GM18907 (cell line): ENCODE measurements at regions not wholly inside any gene's neighbourhood (a gene's known extent, or its start where the extent isn't known, plus 50 kb on each side); places are given as distances from the start of the nearest gene placed in this dataset.

Source experiments
- ATAC-seq: cut with Tn5 transposase; IDR thresholded peaks from one replicate; pipeline ENCODE4 v1.9.1; 2021; ENCODE audit warnings: mild to moderate bottlenecking, moderate library complexity; ENCODE audit not compliant: unreplicated experiment

DNA sequence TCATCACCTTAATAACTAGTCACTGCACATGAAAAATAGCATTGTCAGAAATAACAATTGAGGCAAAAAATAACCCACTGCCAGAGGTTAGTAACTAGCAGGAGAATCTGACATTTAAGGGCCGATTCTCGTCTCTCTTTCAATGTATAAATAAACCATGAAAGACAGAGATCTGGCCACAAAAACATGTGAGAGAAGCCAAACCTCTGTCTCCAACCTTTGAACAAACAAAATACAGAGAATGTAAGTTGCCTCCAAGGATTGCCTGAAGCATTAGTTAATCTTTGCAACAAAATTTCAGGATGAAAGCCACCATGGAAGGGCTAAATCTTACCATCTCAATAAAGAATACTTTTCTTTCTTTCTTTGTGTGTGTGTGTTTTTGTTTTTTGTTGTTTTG is 257.4 kb upstream of the TMTC1 start:
- no peak for ATAC-seq

DNA sequence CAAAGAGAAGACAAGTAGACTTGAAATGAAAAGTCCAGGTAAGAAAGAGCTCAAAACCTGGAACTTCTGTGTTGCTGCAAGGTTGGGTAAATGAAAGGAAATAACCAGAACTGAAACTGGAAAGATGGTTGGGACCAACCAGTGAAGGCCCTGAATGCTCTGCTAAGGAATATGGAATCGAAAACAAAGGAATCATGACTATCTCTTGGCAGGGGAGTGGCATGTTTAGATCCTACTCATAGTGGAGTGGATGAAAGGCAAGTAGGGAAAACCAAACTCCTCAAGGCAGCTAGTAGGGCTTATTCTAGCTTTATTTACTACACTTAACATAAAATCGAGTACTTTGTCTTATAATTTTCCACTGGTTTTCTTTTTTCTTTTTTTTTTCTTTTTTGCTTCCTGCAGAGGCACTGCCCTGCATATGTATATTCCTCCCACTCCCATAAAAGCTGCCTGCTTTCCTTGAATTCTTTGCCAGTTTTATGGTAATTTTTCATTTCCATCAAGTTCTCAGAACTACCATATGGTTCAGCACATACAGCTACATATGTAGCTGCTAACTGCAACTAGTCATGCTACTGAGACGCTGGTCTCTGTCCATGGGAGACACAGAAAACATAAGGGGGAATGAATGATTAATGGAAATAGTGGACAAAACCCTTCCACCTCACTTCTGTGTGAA is 247.1 kb upstream of the TMTC1 start:
- ATAC-seq = no peak

DNA sequence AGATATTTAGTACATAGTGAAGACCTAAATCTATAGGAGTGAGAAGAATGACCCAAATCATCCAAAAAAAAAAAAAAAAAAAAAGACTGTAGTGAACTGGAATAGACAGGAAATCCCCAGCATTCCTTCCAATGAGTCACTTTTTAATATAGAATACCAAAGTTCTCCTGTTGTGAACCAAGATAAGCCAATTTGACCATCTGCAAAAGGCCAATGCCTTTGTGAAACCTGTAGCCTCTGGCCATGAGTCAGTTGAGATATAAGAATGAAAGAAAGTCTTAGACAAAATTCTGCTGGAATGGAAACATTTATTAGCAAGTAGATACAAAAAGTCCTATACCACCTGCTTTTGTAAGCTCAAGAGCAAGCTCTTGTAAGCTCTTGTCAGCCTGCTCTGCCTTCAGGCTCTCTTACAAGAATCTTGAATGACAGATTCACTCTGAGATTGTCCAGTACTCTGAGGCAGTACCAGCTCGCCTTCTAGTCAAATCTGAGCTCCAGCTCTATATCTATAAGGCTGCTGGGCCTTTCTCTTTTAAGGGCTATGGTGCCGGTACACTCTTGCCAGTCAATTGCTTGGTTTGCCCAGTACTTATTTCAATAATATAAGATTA is 243.0 kb upstream of the TMTC1 start:
- no peak for ATAC-seq

DNA sequence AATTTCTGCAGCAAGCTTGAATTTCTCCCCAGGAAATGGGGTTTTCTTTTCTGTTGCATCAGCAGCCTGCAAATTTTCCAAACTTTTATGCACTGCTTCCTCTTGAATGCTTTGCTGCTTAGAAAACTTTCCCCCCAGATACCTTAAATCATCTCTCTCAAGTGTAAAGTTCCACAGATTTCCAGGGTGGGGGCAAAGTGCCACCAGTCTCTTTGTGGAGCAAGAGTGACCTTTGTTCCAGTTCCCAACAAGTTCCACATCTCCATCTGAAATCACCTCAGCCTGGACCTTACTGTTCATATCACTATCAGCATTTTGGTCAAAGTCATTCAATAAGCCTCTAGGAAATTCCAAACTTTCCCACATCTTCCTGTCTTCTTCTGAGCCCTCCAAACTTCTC is 241.6 kb upstream of the TMTC1 start:
- ATAC-seq = no peak

DNA sequence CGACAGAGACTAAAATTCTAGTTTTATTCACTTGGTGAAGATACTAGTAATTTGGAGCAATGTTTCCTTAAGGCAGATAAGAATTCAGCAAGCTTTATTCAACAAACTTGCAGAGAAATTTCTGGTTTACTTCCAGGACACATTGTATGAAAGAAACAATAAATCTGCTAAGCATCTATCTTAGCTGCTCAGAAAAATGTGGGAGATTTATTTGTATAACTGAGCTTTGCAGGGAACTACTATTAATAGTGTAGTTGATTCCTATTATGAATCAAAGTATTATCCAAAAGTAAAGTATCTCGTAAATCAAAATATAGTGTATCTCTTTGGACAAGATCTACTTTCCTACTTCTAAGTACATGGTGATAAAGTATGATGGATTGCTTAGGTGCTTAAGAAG is 239.4 kb upstream of the TMTC1 start:
- no peak for ATAC-seq

DNA sequence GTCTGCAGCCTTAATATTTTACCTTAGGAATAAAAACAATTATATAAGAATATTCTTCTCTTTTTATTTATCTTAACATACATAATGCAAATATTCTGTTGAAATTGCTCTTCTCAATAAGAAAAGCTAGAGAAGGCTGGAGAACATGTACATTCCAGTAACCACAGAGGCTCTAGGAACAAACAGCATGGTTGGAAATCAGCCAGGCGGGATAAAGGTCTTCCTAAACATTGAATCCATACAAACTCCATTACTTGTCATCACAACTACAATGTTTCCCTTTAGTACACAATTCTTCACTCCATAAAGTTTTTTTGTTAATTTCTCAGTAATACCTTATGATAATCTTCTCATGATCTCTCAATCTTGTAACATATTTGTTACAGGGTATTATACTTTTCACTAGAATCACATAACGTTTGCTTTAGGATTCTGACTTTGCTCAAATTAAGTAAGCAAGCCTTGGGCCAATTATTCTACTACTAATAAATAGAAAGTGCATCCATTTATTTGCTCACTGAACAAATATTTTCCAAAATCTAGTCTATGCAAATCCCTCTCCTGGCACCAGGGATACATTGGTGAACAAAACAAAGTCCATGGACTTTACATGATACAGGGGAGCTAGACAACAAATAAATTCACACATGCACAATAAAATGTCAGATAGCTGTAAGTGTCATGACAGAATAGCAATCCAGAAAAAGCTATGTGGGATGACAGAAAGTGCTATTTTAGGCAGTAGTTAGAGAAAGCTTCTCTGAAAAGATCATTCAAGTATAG is 237.5 kb upstream of the TMTC1 start:
- ATAC-seq = no peak

DNA sequence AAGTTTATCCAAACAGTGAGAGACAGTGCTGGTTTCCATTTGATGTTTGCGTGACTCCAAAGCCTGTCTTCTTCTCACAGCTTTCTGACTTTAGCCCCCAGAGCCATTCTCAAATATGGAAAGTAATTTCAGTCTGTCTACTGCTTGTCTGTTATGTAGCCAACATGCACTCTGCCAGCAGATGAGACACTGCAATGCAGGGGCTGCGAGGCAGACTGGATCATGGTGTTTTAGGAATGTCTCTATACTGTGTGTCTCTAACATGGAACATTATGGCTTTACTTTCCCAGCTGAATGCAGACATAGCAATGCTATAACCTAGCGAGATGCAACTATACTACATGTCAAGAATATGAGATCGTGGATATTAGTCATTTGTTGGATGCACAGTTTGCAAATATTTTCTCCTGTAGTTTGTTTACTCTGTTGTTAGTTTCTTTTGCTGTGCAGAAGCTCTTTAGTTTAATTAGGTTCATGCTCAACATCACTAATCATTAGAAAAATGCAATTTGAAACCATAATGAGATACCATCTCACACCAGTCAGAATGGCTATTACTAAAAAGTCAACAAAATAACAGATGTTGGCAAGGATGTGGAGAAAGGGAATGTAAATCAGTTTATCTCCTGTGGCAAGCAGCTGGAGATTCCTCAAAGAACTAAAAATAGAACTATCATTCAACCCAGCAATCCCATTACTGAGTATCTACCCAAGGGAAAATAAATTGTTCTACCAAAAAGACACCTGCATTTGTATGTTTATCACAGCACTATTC is 235.8 kb upstream of the TMTC1 start:
- ATAC-seq = no peak

DNA sequence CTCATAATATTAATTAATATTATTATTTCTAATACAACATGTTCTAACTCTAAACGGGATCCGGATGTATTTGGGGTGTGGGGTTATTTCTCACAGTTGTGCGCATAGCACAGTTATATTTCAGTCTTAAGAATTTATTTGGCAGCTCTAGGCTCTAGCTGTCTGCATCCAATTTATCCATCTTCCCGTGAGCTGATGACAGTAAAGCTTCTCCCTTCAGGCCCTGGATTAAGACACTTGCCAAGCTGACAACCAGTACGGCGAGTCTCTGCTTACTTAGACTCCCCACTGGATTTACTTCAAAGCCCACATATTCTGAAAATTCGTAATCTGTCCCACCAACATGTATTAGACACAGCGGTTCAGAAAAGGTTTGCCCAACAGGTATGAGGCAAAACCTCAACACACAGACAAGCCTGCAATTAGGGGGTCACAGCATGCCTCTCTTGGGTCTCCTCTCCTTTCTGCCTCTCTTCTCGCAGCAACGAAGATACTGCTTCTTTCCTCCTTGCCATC is 232.9 kb upstream of the TMTC1 start:
- no peak for ATAC-seq

DNA sequence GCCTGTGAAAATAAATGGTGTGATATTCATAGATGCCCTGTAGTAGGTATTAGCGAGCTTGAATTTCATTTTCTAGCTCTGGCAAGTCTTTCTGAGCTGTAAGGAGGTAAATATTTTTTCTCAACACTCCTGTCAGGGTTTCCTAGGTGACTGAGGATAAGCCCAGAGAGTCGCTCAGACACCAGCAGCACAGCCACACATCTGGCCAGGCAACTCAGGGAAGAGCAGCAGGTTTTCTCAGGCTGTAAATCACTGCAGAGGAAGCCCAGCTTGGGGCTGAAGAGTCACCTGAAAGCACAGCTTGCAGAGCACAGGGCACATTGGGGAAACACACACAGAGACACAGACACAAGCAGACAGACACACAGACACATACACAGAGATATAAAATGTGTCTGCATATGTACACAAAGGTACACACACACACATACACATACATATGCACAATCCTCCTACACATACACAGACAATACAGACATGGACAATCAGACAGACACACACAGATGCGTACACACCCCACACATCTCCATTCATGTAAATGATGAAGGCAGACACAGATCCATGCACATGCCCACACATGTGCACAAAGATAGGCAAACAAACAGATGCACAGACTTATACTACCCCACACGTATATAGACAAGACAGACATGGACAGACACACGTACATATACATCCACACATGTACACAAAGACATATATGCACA is 232.0 kb upstream of the TMTC1 start:
- no peak for ATAC-seq

DNA sequence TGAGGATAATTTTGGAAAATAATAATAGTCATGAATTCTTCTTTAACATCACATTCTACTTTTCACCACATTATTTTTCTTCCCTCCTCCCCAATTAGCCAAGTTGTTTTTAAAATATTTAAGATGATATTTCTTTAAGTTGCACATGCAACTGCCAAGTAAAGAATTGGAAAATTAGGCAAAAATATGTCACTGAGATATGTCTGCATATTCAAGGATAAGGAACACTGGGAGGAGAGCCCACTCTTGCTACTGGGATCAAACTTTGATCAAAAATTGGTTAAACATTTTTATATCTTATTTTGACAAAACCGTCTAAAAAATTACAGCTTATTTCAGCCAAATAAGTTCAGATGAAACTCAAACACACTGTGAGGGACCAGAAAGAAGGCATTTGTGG is 231.2 kb upstream of the TMTC1 start:
- no peak for ATAC-seq

DNA sequence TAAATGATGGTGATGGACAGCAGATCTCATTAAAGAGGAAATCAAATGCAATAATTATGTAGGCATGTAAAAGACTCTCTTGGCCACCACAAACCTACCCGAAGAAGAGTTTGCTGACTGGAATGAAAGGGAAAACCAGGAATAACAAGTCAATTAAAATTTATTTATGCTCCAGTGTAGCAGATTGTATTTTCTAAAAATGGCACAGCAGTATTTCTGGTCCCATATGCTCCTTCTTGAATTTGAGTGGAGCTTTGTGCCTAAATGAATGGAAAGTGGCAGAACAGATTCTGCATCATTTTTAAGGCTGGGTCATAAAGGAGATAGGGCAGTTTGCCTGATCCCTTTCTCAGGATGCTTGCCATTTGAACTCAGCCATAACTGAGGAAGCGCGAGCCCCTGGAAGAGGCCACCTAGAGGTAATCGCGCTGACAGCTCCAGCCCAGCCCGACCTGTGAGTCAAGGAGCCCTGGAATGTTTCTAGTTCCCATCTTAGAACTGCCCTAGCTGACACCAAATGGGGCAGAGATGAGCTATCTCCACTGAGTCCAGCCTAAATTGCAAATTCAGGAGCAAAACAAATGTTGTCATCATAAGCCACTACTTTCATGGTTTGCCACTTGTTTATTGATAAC is 229.2 kb upstream of the TMTC1 start:
- no peak for ATAC-seq

DNA sequence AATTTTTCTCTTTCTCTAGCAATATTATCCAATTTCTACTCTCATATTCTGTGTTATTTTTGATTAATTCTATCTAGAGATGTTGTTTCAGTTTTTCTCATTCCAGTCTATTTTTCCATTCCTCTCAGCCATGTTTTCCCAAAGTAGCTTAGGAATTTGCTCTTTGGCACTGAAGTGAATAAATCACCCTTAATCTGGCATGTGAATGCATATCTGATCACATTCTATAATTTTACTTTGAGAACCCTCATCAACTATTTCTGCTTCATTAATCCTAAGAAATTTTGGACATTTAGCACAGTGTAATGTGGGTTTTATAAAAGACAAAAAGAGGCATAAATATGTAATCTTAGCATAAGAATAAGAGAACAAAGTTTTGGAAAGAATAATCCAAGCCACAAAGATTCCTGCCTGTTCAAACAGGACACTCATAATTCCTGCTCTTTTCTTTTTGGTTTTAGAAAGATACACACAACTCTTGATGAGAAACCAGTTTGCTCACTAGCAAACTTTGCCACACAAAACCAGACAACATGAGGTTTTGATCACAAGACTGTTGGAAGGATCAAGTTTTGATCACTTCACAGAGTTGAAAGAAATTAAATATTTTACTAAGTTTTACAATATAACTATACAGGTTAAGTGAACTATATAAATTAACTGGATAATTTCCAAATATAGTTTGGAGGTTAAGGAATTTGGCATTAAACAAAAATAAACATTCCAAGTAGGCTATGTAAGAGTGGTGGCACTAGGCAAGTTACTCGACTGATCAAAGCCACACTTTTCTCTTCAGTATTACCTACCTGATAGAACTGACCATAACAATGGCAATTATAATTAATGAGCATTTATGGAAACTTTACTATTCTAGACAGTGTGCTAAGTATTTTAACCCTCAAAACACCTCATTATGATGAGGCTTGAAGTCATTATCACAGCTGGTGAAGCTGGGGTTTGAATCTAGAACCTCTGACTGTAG is 226.6 kb upstream of the TMTC1 start:
- no peak for ATAC-seq

DNA sequence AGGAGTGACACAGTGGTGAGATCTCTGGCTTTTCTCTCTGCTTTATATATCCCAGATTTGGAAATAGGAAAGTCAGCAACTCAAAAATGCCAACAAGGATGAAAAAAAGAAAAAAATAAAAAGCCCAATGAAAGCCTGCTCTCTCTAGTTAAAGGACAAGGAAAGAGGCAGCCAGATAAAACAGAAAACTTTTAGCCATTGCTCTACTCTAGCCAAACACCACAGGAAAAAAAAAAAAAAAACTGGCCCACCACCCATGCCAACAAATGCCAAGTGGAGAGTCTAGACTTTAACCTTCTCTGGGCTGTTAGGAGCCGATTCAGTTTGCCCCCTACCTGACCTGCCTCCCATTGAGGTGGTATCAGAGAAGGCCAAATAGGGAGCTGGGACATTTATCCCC is 222.3 kb upstream of the TMTC1 start:
- no peak for ATAC-seq

DNA sequence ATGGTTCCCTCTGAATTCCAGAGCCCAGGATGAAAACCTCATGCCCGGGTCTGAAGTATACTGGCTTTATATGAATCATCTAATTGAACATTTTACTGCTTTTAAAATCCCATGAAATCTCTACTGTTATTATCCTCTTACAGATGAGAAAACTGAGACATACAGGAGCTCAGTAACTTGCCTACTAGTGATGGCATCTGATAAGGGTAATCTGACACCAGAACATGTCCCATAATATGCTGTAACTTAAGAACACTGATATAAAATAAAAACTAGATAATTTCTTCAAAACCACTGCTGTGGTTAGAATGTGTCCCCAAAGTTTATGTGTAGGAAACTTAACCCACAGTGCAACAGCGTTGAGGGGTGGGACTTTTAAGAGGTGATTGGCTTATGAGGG is 219.6 kb upstream of the TMTC1 start:
- no peak for ATAC-seq

DNA sequence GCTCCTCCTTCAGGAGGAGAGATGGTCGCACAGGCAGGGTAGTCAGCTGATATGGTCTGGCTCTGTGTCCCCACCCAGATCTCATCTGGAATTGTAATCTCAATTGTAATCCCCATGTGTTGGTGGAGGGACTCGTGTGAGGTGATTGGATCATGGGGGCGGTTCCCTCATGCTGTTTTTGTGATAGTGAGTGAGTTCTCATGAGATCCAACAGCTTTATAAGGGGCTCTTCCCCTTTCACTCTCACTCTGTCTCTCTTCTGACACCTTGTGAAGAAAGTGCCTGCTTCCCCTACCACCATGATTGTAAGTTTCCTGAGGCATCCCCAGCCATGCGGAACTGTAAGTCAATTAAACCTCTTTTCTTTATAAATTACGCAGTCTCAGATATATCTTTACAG is 218.9 kb upstream of the TMTC1 start:
- ATAC-seq = no peak

DNA sequence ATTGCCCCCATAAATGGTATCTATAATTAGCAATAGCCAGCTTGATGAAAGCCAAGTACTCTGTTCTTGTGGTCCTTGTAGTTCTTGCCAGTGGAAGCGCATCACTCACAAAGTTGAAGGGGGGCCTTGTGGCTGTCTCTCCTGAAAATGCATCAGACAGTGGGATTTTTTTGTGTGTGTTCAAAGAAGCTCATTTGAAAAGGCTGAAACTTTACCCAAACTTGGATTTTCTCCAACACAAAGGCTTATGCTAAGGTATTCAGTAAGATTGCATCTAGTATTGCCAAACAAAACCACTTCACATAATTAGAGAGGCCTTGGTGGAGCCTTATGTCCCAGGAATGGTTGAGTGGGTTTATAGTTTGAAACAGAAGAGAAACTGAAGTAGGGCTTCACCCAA is 216.7 kb upstream of the TMTC1 start:
- no peak for ATAC-seq

DNA sequence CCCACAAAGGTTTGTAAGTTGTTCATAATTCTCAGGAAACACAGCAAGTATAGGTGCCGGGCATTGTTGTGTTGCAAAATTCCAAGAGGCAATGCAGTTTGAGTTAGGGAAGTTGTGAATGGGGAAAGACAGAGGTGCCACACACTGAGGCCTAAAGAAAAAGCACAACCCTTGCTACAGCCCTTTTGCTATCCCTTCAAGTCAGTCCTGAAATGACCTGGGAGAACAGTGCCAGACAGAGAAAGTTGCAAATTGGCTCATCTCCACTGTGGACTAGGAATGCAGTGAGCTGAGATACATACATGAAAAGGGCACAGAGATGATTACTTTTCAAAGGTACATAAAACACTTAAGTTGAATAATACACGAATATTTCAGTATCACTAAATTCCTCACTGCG is 213.3 kb upstream of the TMTC1 start:
- no peak for ATAC-seq

DNA sequence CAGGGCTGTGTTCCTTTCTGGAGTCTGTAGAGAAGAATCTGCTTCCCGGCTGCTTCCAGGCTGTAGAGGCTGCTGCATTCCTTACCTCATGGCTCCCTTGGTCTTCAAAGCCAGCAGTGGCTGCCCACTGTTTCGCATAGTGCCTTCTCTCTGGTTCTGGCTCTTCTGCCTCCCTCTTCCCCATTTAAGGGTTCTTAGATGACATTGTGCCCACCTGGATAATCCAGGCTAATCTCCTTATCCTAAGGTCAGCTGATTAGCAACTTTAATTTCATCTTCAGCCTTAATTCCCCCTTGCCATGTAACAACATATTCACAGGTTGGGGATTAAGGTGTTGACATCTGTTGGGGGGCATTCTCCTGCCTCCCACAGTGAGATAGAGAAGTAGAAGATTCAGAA is 208.6 kb upstream of the TMTC1 start:
- no peak for ATAC-seq

DNA sequence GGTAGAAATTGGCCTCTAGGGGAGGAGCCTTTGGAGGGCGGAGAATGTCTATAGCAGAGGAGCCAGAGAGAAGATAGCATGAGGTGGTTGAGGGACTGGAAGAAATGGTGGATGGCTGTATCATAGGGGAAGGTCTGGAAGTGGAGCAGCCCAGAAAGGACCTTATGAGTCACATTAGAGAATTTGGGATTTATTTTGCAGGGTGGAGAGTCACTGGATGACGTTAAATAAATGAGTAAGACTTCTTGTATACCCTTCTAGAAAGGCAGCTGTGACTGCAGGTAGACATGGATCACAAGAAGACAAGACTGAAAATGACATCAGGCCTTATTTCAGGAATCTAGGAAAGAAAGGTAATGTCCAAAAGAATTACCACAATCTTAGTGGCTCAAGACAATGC is 208.2 kb upstream of the TMTC1 start:
- ATAC-seq = no peak
